ENCODE measurements at regions not wholly inside any gene's neighbourhood (a gene's known extent, or its start where the extent isn't known, plus 50 kb on each side); places are given as distances from the start of the nearest gene placed in this dataset.

DNA sequence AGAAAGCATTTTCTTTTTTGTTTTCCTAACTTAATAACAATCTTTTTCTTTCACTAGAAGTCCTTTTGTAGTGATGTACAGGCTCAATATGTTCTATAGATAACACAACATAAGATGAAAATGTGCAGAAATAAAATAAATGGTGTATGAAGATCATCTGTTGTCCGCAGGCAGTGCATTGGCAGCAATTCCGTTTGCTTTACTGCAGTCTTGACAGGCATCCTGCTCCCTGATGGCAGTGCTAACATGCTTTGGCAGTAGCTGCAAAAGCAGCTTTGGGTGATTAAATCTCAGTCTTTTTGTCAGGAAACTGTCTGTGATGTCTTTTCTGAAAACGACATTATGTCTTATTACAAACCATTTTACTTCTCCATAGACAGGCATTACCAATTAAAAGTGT is 131.4 kb downstream of the TRAM1L1 start:
- H3K27me3 ChIP-seq: no peaks in the 10 kb centered on the region
- TF ChIP-seq POLR2AphosphoS5 (IDR thresholded peaks at IDR 0.05) (no peak), EP300 (IDR thresholded peaks at IDR 0.05) (no peak), POLR2A (IDR thresholded peaks at IDR 0.05) (no peak)
- TF ChIP-seq, protein P1, sequence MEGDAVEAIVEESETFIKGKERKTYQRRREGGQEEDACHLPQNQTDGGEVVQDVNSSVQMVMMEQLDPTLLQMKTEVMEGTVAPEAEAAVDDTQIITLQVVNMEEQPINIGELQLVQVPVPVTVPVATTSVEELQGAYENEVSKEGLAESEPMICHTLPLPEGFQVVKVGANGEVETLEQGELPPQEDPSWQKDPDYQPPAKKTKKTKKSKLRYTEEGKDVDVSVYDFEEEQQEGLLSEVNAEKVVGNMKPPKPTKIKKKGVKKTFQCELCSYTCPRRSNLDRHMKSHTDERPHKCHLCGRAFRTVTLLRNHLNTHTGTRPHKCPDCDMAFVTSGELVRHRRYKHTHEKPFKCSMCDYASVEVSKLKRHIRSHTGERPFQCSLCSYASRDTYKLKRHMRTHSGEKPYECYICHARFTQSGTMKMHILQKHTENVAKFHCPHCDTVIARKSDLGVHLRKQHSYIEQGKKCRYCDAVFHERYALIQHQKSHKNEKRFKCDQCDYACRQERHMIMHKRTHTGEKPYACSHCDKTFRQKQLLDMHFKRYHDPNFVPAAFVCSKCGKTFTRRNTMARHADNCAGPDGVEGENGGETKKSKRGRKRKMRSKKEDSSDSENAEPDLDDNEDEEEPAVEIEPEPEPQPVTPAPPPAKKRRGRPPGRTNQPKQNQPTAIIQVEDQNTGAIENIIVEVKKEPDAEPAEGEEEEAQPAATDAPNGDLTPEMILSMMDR (IDR thresholded peaks at IDR 0.05): no peak
- H3K4me1 ChIP-seq: no peaks in the 10 kb centered on the region
- no peak overlapping the region for H3K4me3 ChIP-seq
- H3K27ac ChIP-seq: no peak overlapping the region
- no peaks in the 10 kb centered on the region for H3K36me3 ChIP-seq
- no peak for DNase-seq (ENCODE audit: low spot score in 2 of 2)
- no peaks in the 10 kb centered on the region for H3K9me3 ChIP-seq
- WGBS: 30% methylated on average over 3 of the region's 3 CpGs

- Histone ChIP-seq H3K9me3 (no peaks in the 10 kb centered on the region), H3K4me1 (no peaks in the 10 kb centered on the region), H3K36me3 (no peaks in the 10 kb centered on the region), H3K27ac (no peak overlapping the region), H3K4me3 (no peak overlapping the region), H3K27me3 (no peaks in the 10 kb centered on the region)
- WGBS: 52% methylated on average over 5 of the region's 5 CpGs
- TF ChIP-seq POLR2A (IDR thresholded peaks at IDR 0.05): no peak
- TF ChIP-seq, protein P1 (IDR thresholded peaks at IDR 0.05): no peak
- TF ChIP-seq POLR2AphosphoS5 (IDR thresholded peaks at IDR 0.05): no peak
- no peak for TF ChIP-seq EP300 (IDR thresholded peaks at IDR 0.05)
- DNase-seq (ENCODE audit: low spot score in 2 of 2): no peak
These were observed 132.7 kb downstream of the TRAM1L1 start for GRCh38 chr4:116952530-116953136.

DNA sequence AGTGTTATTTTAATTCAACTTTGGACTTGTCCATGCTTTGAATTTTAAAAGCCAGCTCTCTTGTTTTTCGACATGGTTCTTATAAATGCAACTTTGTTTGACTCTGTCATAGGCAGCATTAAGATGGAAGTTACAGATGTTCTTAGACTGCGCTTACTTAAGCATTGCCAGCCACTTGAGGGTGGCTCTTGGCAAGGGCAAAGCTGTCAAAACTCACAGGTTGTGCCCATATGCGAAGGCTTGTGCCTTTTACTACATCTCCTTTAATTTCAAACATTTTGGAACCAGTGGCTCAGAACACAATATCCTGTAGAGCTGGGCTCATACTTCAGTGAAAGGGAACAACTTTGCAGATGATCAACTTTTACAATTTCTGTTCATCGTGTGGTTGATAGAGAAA is 135.5 kb downstream of the TRAM1L1 start:
- Histone ChIP-seq H3K36me3 (no peaks in the 10 kb centered on the region), H3K4me1 (no peaks in the 10 kb centered on the region), H3K27ac (no peak overlapping the region), H3K27me3 (no peaks in the 10 kb centered on the region), H3K4me3 (no peak overlapping the region), H3K9me3 (no peaks in the 10 kb centered on the region)
- DNase-seq (ENCODE audit: low spot score in 2 of 2): no peak
- WGBS: 67% methylated on average over 4 of the region's 4 CpGs
- TF ChIP-seq POLR2AphosphoS5 (IDR thresholded peaks at IDR 0.05) (no peak), POLR2A (IDR thresholded peaks at IDR 0.05) (no peak), EP300 (IDR thresholded peaks at IDR 0.05) (no peak)
- TF ChIP-seq, protein P1 (IDR thresholded peaks at IDR 0.05): no peak

DNA sequence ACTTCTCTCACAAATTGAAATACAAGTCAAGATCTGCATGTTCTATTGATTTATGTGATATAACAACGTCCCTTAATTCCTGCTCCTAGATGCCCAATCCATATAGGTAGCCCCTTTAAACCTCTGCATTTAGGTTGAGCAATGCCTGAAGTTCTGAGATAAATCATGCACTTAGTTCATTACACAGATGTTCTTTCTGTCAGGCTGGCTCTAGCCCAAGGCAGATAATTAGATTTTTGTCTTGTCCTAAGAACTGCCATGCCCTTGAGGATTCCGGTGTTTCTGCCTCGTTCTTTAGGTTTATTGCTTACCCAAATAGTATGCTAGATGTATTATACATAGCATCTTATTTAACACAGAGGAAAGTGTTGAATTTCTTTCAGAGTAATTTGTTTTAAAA is 143.1 kb downstream of the TRAM1L1 start:
- Histone ChIP-seq H3K27me3 (no peaks in the 10 kb centered on the region), H3K27ac (no peak overlapping the region), H3K4me3 (no peak overlapping the region), H3K36me3 (no peaks in the 10 kb centered on the region), H3K4me1 (no peaks in the 10 kb centered on the region), H3K9me3 (no peaks in the 10 kb centered on the region)
- no peak for DNase-seq (ENCODE audit: low spot score in 2 of 2)
- 13% methylated on average over 3 of the region's 3 CpGs for WGBS
- TF ChIP-seq POLR2A (IDR thresholded peaks at IDR 0.05) (no peak), POLR2AphosphoS5 (IDR thresholded peaks at IDR 0.05) (no peak), EP300 (IDR thresholded peaks at IDR 0.05) (no peak)
- TF ChIP-seq, protein P1 (IDR thresholded peaks at IDR 0.05): no peak

DNA sequence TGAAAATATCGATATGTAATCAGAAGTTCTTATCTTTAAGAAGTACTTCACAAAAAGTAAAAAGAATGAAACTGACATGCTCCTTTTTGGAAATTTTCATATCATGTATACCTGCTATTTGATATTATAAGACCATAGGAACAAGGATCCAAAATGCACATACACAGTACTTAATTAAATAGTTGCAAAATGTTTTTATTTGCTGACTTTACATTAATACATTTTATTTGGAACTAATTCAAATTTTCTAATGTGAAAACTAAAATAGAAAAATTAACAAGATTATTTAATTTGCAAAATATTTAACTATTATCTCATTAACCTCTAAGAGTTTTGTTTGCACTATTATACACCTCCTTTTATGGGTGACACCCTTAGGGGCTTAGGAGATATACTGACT is 155.0 kb downstream of the TRAM1L1 start:
- H3K4me3 ChIP-seq: no peak overlapping the region
- no peak for DNase-seq (ENCODE audit: low spot score in 2 of 2)
- no peak for TF ChIP-seq EP300 (IDR thresholded peaks at IDR 0.05)
- TF ChIP-seq, protein P1 (IDR thresholded peaks at IDR 0.05): no peak
- no peak for TF ChIP-seq POLR2A (IDR thresholded peaks at IDR 0.05)
- TF ChIP-seq POLR2AphosphoS5 (IDR thresholded peaks at IDR 0.05): no peak
- no peaks in the 10 kb centered on the region for H3K36me3 ChIP-seq
- H3K4me1 ChIP-seq: peaks cover 6% of the 10 kb centered on the region
- H3K27me3 ChIP-seq: peaks cover 7% of the 10 kb centered on the region
- WGBS: 92% methylated on average over 1 of the region's 1 CpG
- no peak overlapping the region for H3K27ac ChIP-seq
- H3K9me3 ChIP-seq: no peaks in the 10 kb centered on the region

Measured in suprapubic skin (tissue), 4 donors.